Fibroblast of lung (primary cell): ENCODE measurements at regions not wholly inside any gene's neighbourhood (a gene's known extent, or its start where the extent isn't known, plus 50 kb on each side); places are given as distances from the start of the nearest gene placed in this dataset.

Experiments used
- DNase-seq, 2 donors: peaks; one replicate each; pipeline versions ENCODE4 v3.0.0 to v3.0.0-alpha.2; 2010; ENCODE audit warnings: low read depth in 2 of 2
- H2AFZ ChIP-seq: 2 replicates; pipeline ENCODE4 v1.5.1; 2012; ENCODE audit warnings: low read length, control low read depth, inconsistent platforms
- H3K27ac ChIP-seq: 2 replicates; pipeline ENCODE4 v1.5.1; 2011; ENCODE audit warnings: low read length, control low read depth; ENCODE audit not compliant: insufficient read depth
- H3K27me3 ChIP-seq: 2 replicates; pipeline ENCODE4 v1.5.1; 2011; ENCODE audit warnings: mild to moderate bottlenecking, low read length; ENCODE audit not compliant: control insufficient read depth, insufficient read depth
- H3K36me3 ChIP-seq: 2 replicates; pipeline ENCODE4 v1.5.1; 2011; ENCODE audit warnings: low read length; ENCODE audit not compliant: control insufficient read depth, insufficient read depth
- H3K4me1 ChIP-seq: 2 replicates; pipeline ENCODE4 v1.5.1; 2011; ENCODE audit warnings: low read length; ENCODE audit not compliant: control insufficient read depth, insufficient read depth; ENCODE audit errors: extremely low read depth
- H3K4me2 ChIP-seq: 2 replicates; pipeline ENCODE4 v1.5.1; 2011; ENCODE audit warnings: low read length, control low read depth; ENCODE audit not compliant: insufficient read depth; ENCODE audit errors: extremely low read depth
- H3K4me3 ChIP-seq, 4 experiments: fragments of 200-600 bp in 1 of 4; sonication (generic) in 1 of 4; replicated peaks in 1 of 4; 2 replicates each; pipeline ENCODE4 v1.5.1; 2011 to 2016; ENCODE audit warnings: low read length in 4 of 4, low read depth in 3 of 4, mild to moderate bottlenecking in 3 of 4, control low read depth in 2 of 4, inconsistent platforms in 1 of 4, mixed read lengths in 1 of 4; ENCODE audit not compliant: insufficient read depth in 1 of 4; ENCODE audit errors: control extremely low read depth in 1 of 4
- H3K79me2 ChIP-seq: 2 replicates; pipeline ENCODE4 v1.5.1; 2012; ENCODE audit warnings: mild to moderate bottlenecking, low read length, inconsistent platforms; ENCODE audit not compliant: control insufficient read depth, insufficient read depth
- H3K9ac ChIP-seq: 2 replicates; pipeline ENCODE4 v1.5.1; 2011; ENCODE audit warnings: mild to moderate bottlenecking, low read length, control low read depth; ENCODE audit not compliant: insufficient read depth
- H3K9me3 ChIP-seq: 2 replicates; pipeline ENCODE4 v1.5.1; 2012; ENCODE audit warnings: low read depth, low read length; ENCODE audit not compliant: control insufficient read depth, insufficient read depth
- H4K20me1 ChIP-seq: 2 replicates; pipeline ENCODE4 v1.5.1; 2011; ENCODE audit warnings: low read length; ENCODE audit not compliant: control insufficient read depth, insufficient read depth; ENCODE audit errors: extremely low read depth
- EZH2 ChIP-seq: IDR thresholded peaks from 2 replicates; pipeline ENCODE4 v1.5.1; 2012; ENCODE audit warnings: low read length, control low read depth, mild to moderate bottlenecking; ENCODE audit errors: missing control alignments
- TF ChIP-seq, protein P1 (sequence below), 2 donors: IDR thresholded peaks in 1 of 2; conservative IDR thresholded peaks in 1 of 2; 1 replicate in 1 of 2; 2 replicates in 1 of 2; pipeline ENCODE4 v1.5.1; 2011 to 2012; ENCODE audit warnings: low read length in 2 of 2, control low read depth in 1 of 2, inconsistent platforms in 1 of 2, low read depth in 1 of 2, mild to moderate bottlenecking in 1 of 2

DNA sequence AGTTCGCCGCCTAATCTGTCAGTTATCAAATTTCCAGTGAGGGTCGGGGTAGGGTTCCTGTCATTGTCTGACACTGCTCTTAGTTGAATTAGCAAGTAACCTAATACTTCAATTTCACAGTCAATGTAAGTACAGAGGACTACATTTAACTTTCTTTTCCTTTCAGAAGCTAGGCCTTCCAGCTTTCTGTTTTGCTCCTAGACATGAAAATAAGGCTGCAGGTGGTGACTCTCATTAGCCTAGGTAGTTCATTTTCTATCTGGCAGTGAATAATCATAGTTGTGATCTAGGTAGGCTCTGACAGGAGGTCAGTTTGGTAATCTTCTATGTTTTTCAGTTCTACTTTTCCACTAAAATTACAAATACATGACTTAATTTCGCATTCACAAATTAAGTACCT is 783.1 kb downstream of the MRPL39 start:
- no peak overlapping the region for H3K27ac ChIP-seq
- no peaks in the 10 kb centered on the region for H3K79me2 ChIP-seq
- no peak for DNase-seq
- TF ChIP-seq EZH2: no peak
- TF ChIP-seq, protein P1, sequence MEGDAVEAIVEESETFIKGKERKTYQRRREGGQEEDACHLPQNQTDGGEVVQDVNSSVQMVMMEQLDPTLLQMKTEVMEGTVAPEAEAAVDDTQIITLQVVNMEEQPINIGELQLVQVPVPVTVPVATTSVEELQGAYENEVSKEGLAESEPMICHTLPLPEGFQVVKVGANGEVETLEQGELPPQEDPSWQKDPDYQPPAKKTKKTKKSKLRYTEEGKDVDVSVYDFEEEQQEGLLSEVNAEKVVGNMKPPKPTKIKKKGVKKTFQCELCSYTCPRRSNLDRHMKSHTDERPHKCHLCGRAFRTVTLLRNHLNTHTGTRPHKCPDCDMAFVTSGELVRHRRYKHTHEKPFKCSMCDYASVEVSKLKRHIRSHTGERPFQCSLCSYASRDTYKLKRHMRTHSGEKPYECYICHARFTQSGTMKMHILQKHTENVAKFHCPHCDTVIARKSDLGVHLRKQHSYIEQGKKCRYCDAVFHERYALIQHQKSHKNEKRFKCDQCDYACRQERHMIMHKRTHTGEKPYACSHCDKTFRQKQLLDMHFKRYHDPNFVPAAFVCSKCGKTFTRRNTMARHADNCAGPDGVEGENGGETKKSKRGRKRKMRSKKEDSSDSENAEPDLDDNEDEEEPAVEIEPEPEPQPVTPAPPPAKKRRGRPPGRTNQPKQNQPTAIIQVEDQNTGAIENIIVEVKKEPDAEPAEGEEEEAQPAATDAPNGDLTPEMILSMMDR (conservative IDR thresholded peaks at IDR 0.05 in 1 of 2, IDR thresholded peaks at IDR 0.05 in 1 of 2; ENCODE audit: low read depth in 1 of 2, low read length in 2 of 2): no peak
- H3K27me3 ChIP-seq: no peaks in the 10 kb centered on the region
- no peak overlapping the region for H3K4me3 ChIP-seq
- no peaks in the 10 kb centered on the region for H3K36me3 ChIP-seq
- H2AFZ ChIP-seq: no peak overlapping the region
- no peak overlapping the region for H3K4me2 ChIP-seq
- no peaks in the 10 kb centered on the region for H3K9me3 ChIP-seq
- H3K4me1 ChIP-seq: no peaks in the 10 kb centered on the region
- H4K20me1 ChIP-seq: no peaks in the 10 kb centered on the region
- no peak overlapping the region for H3K9ac ChIP-seq

DNA sequence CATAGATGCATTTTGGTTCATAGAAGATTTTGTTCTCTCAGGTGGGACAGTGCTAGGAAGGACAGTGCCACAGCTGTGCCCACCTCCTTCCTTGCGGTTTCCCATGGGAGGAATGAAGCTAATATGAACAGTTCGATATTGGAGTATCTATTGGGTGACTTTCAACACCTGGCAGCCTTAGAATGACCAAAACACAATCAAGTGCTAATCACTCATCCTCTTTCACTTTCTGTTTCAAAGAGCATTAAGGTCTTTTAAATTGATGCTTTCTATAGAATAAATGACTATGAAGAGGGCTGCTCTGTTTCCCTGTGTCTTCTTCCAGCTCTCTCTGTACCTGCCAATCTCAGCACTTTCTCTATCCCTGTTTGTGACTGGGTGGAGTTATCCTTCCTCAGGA is 784.0 kb downstream of the MRPL39 start:
- H3K79me2 ChIP-seq: no peaks in the 10 kb centered on the region
- H3K4me2 ChIP-seq: no peak overlapping the region
- no peaks in the 10 kb centered on the region for H4K20me1 ChIP-seq
- H3K4me1 ChIP-seq: no peaks in the 10 kb centered on the region
- no peak overlapping the region for H2AFZ ChIP-seq
- no peaks in the 10 kb centered on the region for H3K36me3 ChIP-seq
- H3K9me3 ChIP-seq: no peaks in the 10 kb centered on the region
- no peaks in the 10 kb centered on the region for H3K27me3 ChIP-seq
- no peak overlapping the region for H3K27ac ChIP-seq
- TF ChIP-seq, protein P1 (conservative IDR thresholded peaks at IDR 0.05 in 1 of 2, IDR thresholded peaks at IDR 0.05 in 1 of 2; ENCODE audit: low read depth in 1 of 2, low read length in 2 of 2): no peak
- no peak for TF ChIP-seq EZH2
- no peak for DNase-seq
- no peak overlapping the region for H3K4me3 ChIP-seq
- H3K9ac ChIP-seq: no peak overlapping the region

DNA sequence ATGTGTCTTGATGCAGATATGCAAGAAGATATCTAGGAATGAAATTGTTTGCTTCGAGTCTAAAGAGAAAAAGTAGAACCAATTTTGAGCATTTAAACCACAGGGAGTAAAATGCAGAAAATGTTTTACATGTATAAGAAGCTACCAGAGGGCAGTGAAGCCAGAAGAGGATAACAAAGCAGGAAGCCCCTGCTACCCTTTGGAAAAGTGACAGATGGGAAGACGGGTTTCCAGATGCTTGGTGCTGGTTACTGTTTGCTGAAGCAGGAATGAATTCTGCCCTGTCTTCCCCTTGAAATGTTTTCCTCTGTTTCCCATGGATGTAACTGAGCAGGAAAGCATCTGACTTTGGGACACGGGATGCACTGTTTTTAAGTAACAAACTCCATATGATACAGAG is 822.2 kb downstream of the MRPL39 start:
- Histone ChIP-seq H3K4me3 (no peak overlapping the region), H2AFZ (no peak overlapping the region), H3K36me3 (no peaks in the 10 kb centered on the region), H4K20me1 (no peaks in the 10 kb centered on the region), H3K4me1 (no peaks in the 10 kb centered on the region), H3K4me2 (no peak overlapping the region), H3K27ac (no peak overlapping the region), H3K79me2 (no peaks in the 10 kb centered on the region), H3K9ac (no peak overlapping the region), H3K9me3 (no peaks in the 10 kb centered on the region), H3K27me3 (no peaks in the 10 kb centered on the region)
- no peak for DNase-seq
- TF ChIP-seq, protein P1 (conservative IDR thresholded peaks at IDR 0.05 in 1 of 2, IDR thresholded peaks at IDR 0.05 in 1 of 2; ENCODE audit: low read depth in 1 of 2, low read length in 2 of 2): no peak
- no peak for TF ChIP-seq EZH2
